ENCODE measurements at regions not wholly inside any gene's neighbourhood (a gene's known extent, or its start where the extent isn't known, plus 50 kb on each side); places are given as distances from the start of the nearest gene placed in this dataset.

GRCh38 chr4:122532766-122533165, 76.2 kb upstream of the IL2 start (continued):
- no peak for TF ChIP-seq JUNB (IDR thresholded peaks at IDR 0.05; ENCODE audit: unreplicated experiment)
- TF ChIP-seq STAT1 (IDR thresholded peaks at IDR 0.05; ENCODE audit: unreplicated experiment): no peak
- TF ChIP-seq NANOG (IDR thresholded peaks at IDR 0.05; ENCODE audit: borderline replicate concordance): no peak
- TF ChIP-seq REST (IDR thresholded peaks at IDR 0.05; ENCODE audit: unreplicated experiment): no peak
- TF ChIP-seq ZNF114 (CRISPR knock-in tag; IDR thresholded peaks at IDR 0.05): no peak
- TF ChIP-seq CTCF (conservative IDR thresholded peaks at IDR 0.05; ENCODE audit: low read depth in 2 of 2): no peak

- Histone ChIP-seq H3K9me2 (ENCODE audit: insufficient read depth) (peaks cover 8% of the 10 kb centered on the region), H3K36me3 (ENCODE audit: insufficient read depth) (no peaks in the 10 kb centered on the region), H3K4me2 (no peak overlapping the region), H3K79me2 (replicated peaks; ENCODE audit: insufficient read depth) (no peaks in the 10 kb centered on the region), H3K4me1 (ENCODE audit: insufficient read depth) (no peaks in the 10 kb centered on the region), H3K27me3 (ENCODE audit: insufficient read depth) (no peaks in the 10 kb centered on the region), H4K20me1 (replicated peaks; ENCODE audit: insufficient read depth) (no peaks in the 10 kb centered on the region), H2AFZ (no peak overlapping the region), H3K4me3 (no peak overlapping the region), H3F3A (replicated peaks; ENCODE audit: low read depth) (no peaks in the 10 kb centered on the region), H3K27ac (ENCODE audit: low read depth) (no peak overlapping the region)
- DNase-seq (ENCODE audit: low spot score) (no peak), ATAC-seq (no peak)
- no peak for TF ChIP-seq ETS1 (IDR thresholded peaks at IDR 0.05)
- no peak for TF ChIP-seq REST (IDR thresholded peaks at IDR 0.05; ENCODE audit: unreplicated experiment)
- no peak for TF ChIP-seq EZH2 (IDR thresholded peaks at IDR 0.05; ENCODE audit: low read depth, unreplicated experiment)
- TF ChIP-seq CREB1 (CRISPR knock-in tag; IDR thresholded peaks at IDR 0.05; ENCODE audit: low read depth): no peak
- TF ChIP-seq NANOG (IDR thresholded peaks at IDR 0.05; ENCODE audit: borderline replicate concordance): no peak
- no peak for TF ChIP-seq STAT1 (IDR thresholded peaks at IDR 0.05; ENCODE audit: unreplicated experiment)
- no peak for TF ChIP-seq ZNF114 (CRISPR knock-in tag; IDR thresholded peaks at IDR 0.05)
- TF ChIP-seq CTCF (conservative IDR thresholded peaks at IDR 0.05; ENCODE audit: low read depth in 2 of 2): no peak
- no peak overlapping the region for H3K27ac Mint-ChIP-seq
- H3K9me3 Mint-ChIP-seq: no peaks in the 10 kb centered on the region
- H3K27me3 Mint-ChIP-seq (ENCODE audit: insufficient read depth, low read depth, poor library complexity): no peaks in the 10 kb centered on the region
- H3K36me3 Mint-ChIP-seq (ENCODE audit: low read depth): no peaks in the 10 kb centered on the region
- no peak overlapping the region for H3K4me3 Mint-ChIP-seq
- no peaks in the 10 kb centered on the region for H3K4me1 Mint-ChIP-seq
Measured at GRCh38 chr4:122531514-122531913, 75.0 kb upstream of the IL2 start.
